Hepatocyte (in vitro differentiated cells): ENCODE measurements at regions not wholly inside any gene's neighbourhood (a gene's known extent, or its start where the extent isn't known, plus 50 kb on each side); places are given as distances from the start of the nearest gene placed in this dataset.

ENCODE experiments used
- DNase-seq: peaks from one replicate; pipeline ENCODE4 v3.0.0-alpha.2; 2016; ENCODE audit warnings: low spot score
- H2AFZ ChIP-seq: fragments of 200-600 bp; sonication (generic); 2 replicates; pipeline ENCODE4 v1.6.0; 2016; ENCODE audit warnings: antibody characterized with exemption, mild to moderate bottlenecking
- H3K27ac ChIP-seq: fragments of 200-600 bp; sonication (generic); 2 replicates; pipeline ENCODE4 v1.5.1; 2016; ENCODE audit warnings: mild to moderate bottlenecking
- H3K27me3 ChIP-seq: fragments of 200-600 bp; sonication (generic); 2 replicates; pipeline ENCODE4 v1.6.1; 2016
- H3K36me3 ChIP-seq: fragments of 200-600 bp; sonication (generic); replicated peaks from 2 replicates; pipeline ENCODE4 v1.5.1; 2016; ENCODE audit warnings: low read depth; ENCODE audit not compliant: insufficient read depth
- H3K4me1 ChIP-seq: fragments of 200-600 bp; sonication (generic); 2 replicates; pipeline ENCODE4 v1.5.1; 2016; ENCODE audit warnings: mild to moderate bottlenecking, moderate library complexity; ENCODE audit not compliant: insufficient read depth
- H3K4me2 ChIP-seq: fragments of 200-600 bp; sonication (generic); 2 replicates; pipeline ENCODE4 v1.6.0; 2016
- H3K4me3 ChIP-seq: fragments of 200-600 bp; sonication (generic); 2 replicates; pipeline ENCODE4 v1.5.1; 2016; ENCODE audit warnings: mild to moderate bottlenecking
- H3K79me2 ChIP-seq: fragments of 200-600 bp; sonication (generic); 2 replicates; pipeline ENCODE4 v1.6.0; 2017; ENCODE audit warnings: mild to moderate bottlenecking
- H3K9me2 ChIP-seq: fragments of 200-600 bp; sonication (generic); replicated peaks from 2 replicates; pipeline ENCODE4 v1.6.0; 2017; ENCODE audit warnings: mild to moderate bottlenecking; ENCODE audit not compliant: insufficient read depth
- H3K9me3 ChIP-seq: fragments of 200-600 bp; sonication (generic); 2 replicates; pipeline ENCODE4 v1.5.1; 2016; ENCODE audit warnings: low read depth, mild to moderate bottlenecking
- H4K20me1 ChIP-seq: fragments of 200-600 bp; sonication (generic); 2 replicates; pipeline ENCODE4 v1.6.0; 2016; ENCODE audit warnings: mild to moderate bottlenecking; ENCODE audit not compliant: insufficient read depth, poor library complexity, severe bottlenecking
- CTCF ChIP-seq: fragments of 200-600 bp; sonication (generic); IDR thresholded peaks from 2 replicates; pipeline ENCODE4 v1.5.1; 2016; ENCODE audit warnings: antibody characterized with exemption, mild to moderate bottlenecking; ENCODE audit not compliant: poor library complexity
- EZH2 ChIP-seq: fragments of 200-600 bp; sonication (generic); IDR thresholded peaks from 2 replicates; pipeline ENCODE4 v1.6.1; 2016; ENCODE audit warnings: antibody characterized with exemption, mild to moderate bottlenecking, borderline replicate concordance
- EZH2phosphoT487 ChIP-seq: fragments of 200-600 bp; sonication (generic); IDR thresholded peaks from one replicate; pipeline ENCODE4 v1.6.1; 2018; ENCODE audit warnings: antibody characterized with exemption, mild to moderate bottlenecking, low read depth, moderate library complexity; ENCODE audit not compliant: unreplicated experiment, severe bottlenecking
- WGBS: methylation state at CpG from one replicate; pipeline ENCODE4 v1.1.6; 2016; ENCODE audit warnings: low lambda C conversion rate; ENCODE audit errors: missing lambda C conversion rate; 5-methylcytosine and 5-hydroxymethylcytosine counted together

GRCh38 chr15:87365186-87365585 lies 891.4 kb downstream of the NTRK3 start:
- Histone ChIP-seq H3K9me3 (no peaks in the 10 kb centered on the region), H2AFZ (no peak overlapping the region), H3K27me3 (no peaks in the 10 kb centered on the region), H3K27ac (no peak overlapping the region), H4K20me1 (no peaks in the 10 kb centered on the region), H3K4me3 (no peak overlapping the region), H3K36me3 (no peaks in the 10 kb centered on the region), H3K9me2 (no peaks in the 10 kb centered on the region), H3K4me2 (no peak overlapping the region), H3K79me2 (no peaks in the 10 kb centered on the region), H3K4me1 (no peaks in the 10 kb centered on the region)
- WGBS: 73% methylated on average over 2 of the region's 2 CpGs
- TF ChIP-seq CTCF: no peak
- no peak for TF ChIP-seq EZH2phosphoT487
- TF ChIP-seq EZH2: no peak
- no peak for DNase-seq

GRCh38 chr15:87362531-87362930 lies 894.0 kb downstream of the NTRK3 start:
- H3K27ac ChIP-seq: no peak overlapping the region

GRCh38 chr15:87357637-87358313 lies 898.8 kb downstream of the NTRK3 start:
- Histone ChIP-seq H3K27ac (no peak overlapping the region), H3K9me2 (no peaks in the 10 kb centered on the region), H3K9me3 (no peaks in the 10 kb centered on the region), H3K4me3 (no peak overlapping the region), H3K36me3 (no peaks in the 10 kb centered on the region), H2AFZ (no peak overlapping the region), H3K4me1 (peaks cover 6% of the 10 kb centered on the region), H4K20me1 (no peaks in the 10 kb centered on the region), H3K27me3 (no peaks in the 10 kb centered on the region), H3K79me2 (no peaks in the 10 kb centered on the region), H3K4me2 (no peak overlapping the region)
- TF ChIP-seq CTCF (no peak), EZH2phosphoT487 (no peak), EZH2 (no peak)
- DNase-seq: no peak
- 43% methylated on average over 3 of the region's 3 CpGs for WGBS

More at GRCh38 chr15:87362531-87362930, 894.0 kb downstream of the NTRK3 start:
- Histone ChIP-seq H3K4me1 (no peaks in the 10 kb centered on the region), H3K27me3 (no peaks in the 10 kb centered on the region), H3K36me3 (no peaks in the 10 kb centered on the region), H2AFZ (no peak overlapping the region), H4K20me1 (no peaks in the 10 kb centered on the region), H3K79me2 (no peaks in the 10 kb centered on the region), H3K9me3 (no peaks in the 10 kb centered on the region), H3K4me2 (no peak overlapping the region), H3K9me2 (no peaks in the 10 kb centered on the region), H3K4me3 (no peak overlapping the region)
- DNase-seq: no peak
- TF ChIP-seq EZH2: no peak
- TF ChIP-seq EZH2phosphoT487: no peak
- TF ChIP-seq CTCF: no peak
- WGBS: 89% methylated on average over 2 of the region's 2 CpGs
